ENCODE measurements at regions not wholly inside any gene's neighbourhood (a gene's known extent, or its start where the extent isn't known, plus 50 kb on each side); places are given as distances from the start of the nearest gene placed in this dataset.

- TF ChIP-seq ZNF425 (CRISPR knock-in tag; conservative IDR thresholded peaks at IDR 0.05), result no peak
- no peak for TF ChIP-seq NR2C2 (CRISPR knock-in tag; IDR thresholded peaks at IDR 0.05)
- no peak for TF ChIP-seq GTF2I (CRISPR knock-in tag; conservative IDR thresholded peaks at IDR 0.05)
- TF ChIP-seq ZNF138 (CRISPR knock-in tag; conservative IDR thresholded peaks at IDR 0.05), result no peak
- TF ChIP-seq NFATC4 (CRISPR knock-in tag; IDR thresholded peaks at IDR 0.05), result no peak
- TF ChIP-seq ARID4B (CRISPR knock-in tag; IDR thresholded peaks at IDR 0.05; ENCODE audit: borderline replicate concordance), result no peak
- no peak for TF ChIP-seq ZSCAN18 (CRISPR knock-in tag; IDR thresholded peaks at IDR 0.05)
Observed at GRCh38 chr5:14019768-14020290, 75.3 kb upstream of the DNAH5 start (continued).

- Mint-ChIP-seq H3K27ac (no peak overlapping the region), H3K27me3 (ENCODE audit: low read depth) (peaks cover 5% of the 10 kb centered on the region; the same call in 1 of the 2 replicates), H3K4me3 (no peak overlapping the region), H3K4me1 (no peaks in the 10 kb centered on the region), H3K9me3 (0 out of 2 replicates have a peak, but pooled peaks cover 3% of the 10 kb centered on the region), H3K36me3 (no peaks in the 10 kb centered on the region)
- ChIA-PET POLR2A (interaction anchor here (0.6 kb wide), 1 partner anchor 10 kb away, joined by 3 read pairs; no protein-coding TSS in a partner anchor), CTCF (no interaction called here)
- DNase-seq (ENCODE audit: low spot score) (no peak), ATAC-seq (peak; percentile 30; the same call in 1 of the 2 replicates)
- TF ChIP-seq ZNF425 (CRISPR knock-in tag; conservative IDR thresholded peaks at IDR 0.05), result no peak
- TF ChIP-seq PRDM15 (CRISPR knock-in tag; IDR thresholded peaks at IDR 0.05), result no peak
- TF ChIP-seq SP1 (CRISPR knock-in tag; conservative IDR thresholded peaks at IDR 0.05), result no peak
- no peak for TF ChIP-seq PRRX2 (CRISPR knock-in tag; IDR thresholded peaks at IDR 0.05)
- peak; percentile 44 for TF ChIP-seq USF2 (CRISPR knock-in tag; IDR thresholded peaks at IDR 0.05)
- TF ChIP-seq ZNF416 (CRISPR knock-in tag; IDR thresholded peaks at IDR 0.05), result no peak
- no peak for TF ChIP-seq ATF3 (CRISPR knock-in tag; conservative IDR thresholded peaks at IDR 0.05)
Observed at GRCh38 chr5:14017904-14018303, 73.4 kb upstream of the DNAH5 start.

All from WTC11 (cell line).